Breast epithelium (tissue), 4 donors: ENCODE measurements at regions not wholly inside any gene's neighbourhood (a gene's known extent, or its start where the extent isn't known, plus 50 kb on each side); places are given as distances from the start of the nearest gene placed in this dataset.

Source experiments
- DNase-seq, 2 donors: peaks; one replicate each; pipeline ENCODE4 v3.0.0-alpha.2; 2019; ENCODE audit warnings: low spot score in 2 of 2
- H3K27ac ChIP-seq, 2 donors: fragments of 200-600 bp; sonication (generic) in 1 of 2; one replicate each; pipeline ENCODE4 v1.5.1; 2016 to 2019; ENCODE audit warnings: mild to moderate bottlenecking in 1 of 2
- H3K27me3 ChIP-seq, 2 donors: fragments of 200-600 bp; sonication (generic) in 1 of 2; one replicate each; pipeline versions ENCODE4 v1.5.1 to v1.6.0; 2017 to 2019; ENCODE audit warnings: control low read depth in 1 of 2, mild to moderate bottlenecking in 1 of 2
- H3K36me3 ChIP-seq: fragments of 200-600 bp; one replicate; pipeline ENCODE4 v1.5.1; 2019
- H3K4me1 ChIP-seq, 2 donors: fragments of 200-600 bp; sonication (generic); one replicate each; pipeline ENCODE4 v1.5.1; 2016 to 2019; ENCODE audit warnings: control low read depth in 1 of 2
- H3K4me3 ChIP-seq, 3 donors: fragments of 200-600 bp; sonication (generic); 1 replicate in 2 of 3; 2 replicates in 1 of 3; pipeline ENCODE4 v1.5.1; 2016 to 2019; ENCODE audit warnings: mild to moderate bottlenecking in 3 of 3, moderate library complexity in 2 of 3
- H3K9me3 ChIP-seq, 2 donors: fragments of 200-600 bp; sonication (generic) in 1 of 2; one replicate each; pipeline ENCODE4 v1.5.1; 2016 to 2019; ENCODE audit warnings: control low read depth in 1 of 2
- CTCF ChIP-seq, 3 donors: fragments of 450-650 bp; IDR thresholded peaks; one replicate each; pipeline ENCODE4 v1.5.1; 2016 to 2017; ENCODE audit warnings: antibody characterized with exemption in 3 of 3, mild to moderate bottlenecking in 3 of 3, moderate library complexity in 3 of 3
- POLR2A ChIP-seq: fragments of 450-650 bp; IDR thresholded peaks from one replicate; pipeline ENCODE4 v1.6.1; 2016; ENCODE audit warnings: antibody characterized with exemption, mild to moderate bottlenecking, moderate library complexity
- POLR2AphosphoS5 ChIP-seq, 3 donors: sonication (generic); formaldehyde crosslinking; IDR thresholded peaks; one replicate each; pipeline ENCODE4 v1.6.1; 2017; ENCODE audit warnings: antibody characterized with exemption in 3 of 3
- intact Hi-C: fragments of 100-400 bp; cut with DNase I; formaldehyde crosslinking; loops from one replicate; pipeline ENCODE4 v1.15.1; 2023; ENCODE audit warnings: low total_unique reads

GRCh38 chr12:59020073-59020946 lies 100.0 kb upstream of the LRIG3 start:
- TF ChIP-seq CTCF (IDR thresholded peaks at IDR 0.05): no peak
- TF ChIP-seq POLR2AphosphoS5 (IDR thresholded peaks at IDR 0.05): no peak
- TF ChIP-seq POLR2A: no peak
- intact Hi-C loops: loop anchor here (5.0 kb wide), 1 partner anchor 1048 kb away; no protein-coding TSS in a partner anchor
- no peaks in the 10 kb centered on the region for H3K4me1 ChIP-seq
- H3K27ac ChIP-seq: no peak overlapping the region
- H3K4me3 ChIP-seq: peak overlapping the region in 1 of 3 donors; percentile 2
- DNase-seq: no peak
- H3K9me3 ChIP-seq: no peaks in the 10 kb centered on the region
- H3K27me3 ChIP-seq: no peaks in the 10 kb centered on the region
- H3K36me3 ChIP-seq: no peaks in the 10 kb centered on the region

- H3K27me3 ChIP-seq: no peaks in the 10 kb centered on the region
- H3K4me1 ChIP-seq: no peaks in the 10 kb centered on the region
- no peaks in the 10 kb centered on the region for H3K36me3 ChIP-seq
- intact Hi-C loops: no loop called here
- no peaks in the 10 kb centered on the region for H3K9me3 ChIP-seq
- no peak for TF ChIP-seq CTCF (IDR thresholded peaks at IDR 0.05)
- TF ChIP-seq POLR2AphosphoS5 (IDR thresholded peaks at IDR 0.05): no peak
- TF ChIP-seq POLR2A: no peak
- no peak for DNase-seq
- H3K4me3 ChIP-seq: no peak overlapping the region
- no peak overlapping the region for H3K27ac ChIP-seq
Observed at GRCh38 chr12:59014885-59015284, 94.6 kb upstream of the LRIG3 start.

- no peak for DNase-seq
- no peaks in the 10 kb centered on the region for H3K36me3 ChIP-seq
- H3K27me3 ChIP-seq: no peaks in the 10 kb centered on the region
- no peak overlapping the region for H3K4me3 ChIP-seq
- TF ChIP-seq CTCF (IDR thresholded peaks at IDR 0.05) (no peak), POLR2A (no peak), POLR2AphosphoS5 (IDR thresholded peaks at IDR 0.05) (no peak)
- H3K4me1 ChIP-seq: no peaks in the 10 kb centered on the region
- no peak overlapping the region for H3K27ac ChIP-seq
- H3K9me3 ChIP-seq: no peaks in the 10 kb centered on the region
- intact Hi-C loops: no loop called here
Observed at GRCh38 chr12:59010941-59011340, 90.6 kb upstream of the LRIG3 start.

GRCh38 chr12:59010118-59010517 lies 89.8 kb upstream of the LRIG3 start:
- H3K4me3 ChIP-seq: no peak overlapping the region
- H3K36me3 ChIP-seq: no peaks in the 10 kb centered on the region
- TF ChIP-seq POLR2AphosphoS5 (IDR thresholded peaks at IDR 0.05) (no peak), CTCF (IDR thresholded peaks at IDR 0.05) (no peak), POLR2A (no peak)
- no peak for DNase-seq
- no peaks in the 10 kb centered on the region for H3K27me3 ChIP-seq
- peak overlapping the region in 1 of 2 donors; percentile 3 for H3K27ac ChIP-seq
- no peaks in the 10 kb centered on the region for H3K4me1 ChIP-seq
- no peaks in the 10 kb centered on the region for H3K9me3 ChIP-seq
- intact Hi-C loops: no loop called here

GRCh38 chr12:59007620-59008019 lies 87.3 kb upstream of the LRIG3 start:
- Histone ChIP-seq H3K36me3 (no peaks in the 10 kb centered on the region), H3K9me3 (no peaks in the 10 kb centered on the region), H3K27me3 (no peaks in the 10 kb centered on the region), H3K27ac (no peak overlapping the region), H3K4me3 (no peak overlapping the region), H3K4me1 (no peaks in the 10 kb centered on the region)
- intact Hi-C loops: no loop called here
- DNase-seq: no peak
- TF ChIP-seq POLR2A: no peak
- TF ChIP-seq POLR2AphosphoS5 (IDR thresholded peaks at IDR 0.05): no peak
- no peak for TF ChIP-seq CTCF (IDR thresholded peaks at IDR 0.05)
